IMR-90 (cell line): ENCODE measurements at regions not wholly inside any gene's neighbourhood (a gene's known extent, or its start where the extent isn't known, plus 50 kb on each side); places are given as distances from the start of the nearest gene placed in this dataset.

ENCODE experiments used
- ATAC-seq: fragments of 200-7000 bp; cut with Tn5 transposase; 2 replicates; pipeline ENCODE4 v1.9.1; 2020; ENCODE audit warnings: low read depth, mild to moderate bottlenecking, moderate library complexity
- BruUV-seq: library from RNA; stranded (reverse); fragments of 400-500 nt; replicated peaks from 2 replicates; lab custom pipeline; 2021; lab: Mats Ljungman, UMichigan
- CTCF ChIA-PET: fragments of 300-600 bp; formaldehyde crosslinking; extraction: SDS; loops from one replicate; lab custom pipeline; 2021; ENCODE audit warnings: antibody characterized with exemption; lab: Yijun Ruan, JAX
- POLR2A ChIA-PET: fragments of 300-600 bp; sonication (Branson Sonifier 250); formaldehyde crosslinking; loops from one replicate; lab custom pipeline; 2022; ENCODE audit warnings: antibody characterized with exemption; ENCODE audit not compliant: unreplicated experiment; lab: Charles Lee
- DNase-seq: peaks from one replicate; pipeline ENCODE4 v3.0.0; 2013
- H2AFZ ChIP-seq: replicated peaks from 2 replicates; pipeline ENCODE3; 2013; ENCODE audit warnings: low read length, mild to moderate bottlenecking; ENCODE audit not compliant: poor library complexity
- H2AK5ac ChIP-seq: 2 replicates; pipeline ENCODE4 v1.6.1; 2013; ENCODE audit warnings: low read depth, low read length, inconsistent platforms
- H2AK9ac ChIP-seq: replicated peaks from 2 replicates; pipeline ENCODE3; 2013; ENCODE audit warnings: mild to moderate bottlenecking, low read depth, low read length, moderate library complexity; ENCODE audit not compliant: poor library complexity
- H2BK120ac ChIP-seq: 2 replicates; pipeline ENCODE4 v1.6.1; 2013; ENCODE audit warnings: low read depth, low read length, inconsistent platforms
- H2BK15ac ChIP-seq: 3 replicates; pipeline ENCODE4 v1.6.1; 2013; ENCODE audit warnings: low read depth, low read length, inconsistent platforms
- H2BK20ac ChIP-seq: 2 replicates; pipeline ENCODE4 v1.6.1; 2013; ENCODE audit warnings: low read depth, mild to moderate bottlenecking, inconsistent platforms, low read length, moderate library complexity
- H2BK5ac ChIP-seq: 2 replicates; pipeline ENCODE4 v1.6.1; 2013; ENCODE audit warnings: mild to moderate bottlenecking, low read depth, low read length, inconsistent platforms; ENCODE audit not compliant: poor library complexity, severe bottlenecking
- H3K14ac ChIP-seq: replicated peaks from 2 replicates; pipeline ENCODE4 v1.6.1; 2013; ENCODE audit warnings: low read depth, low read length, inconsistent platforms
- H3K18ac ChIP-seq: 2 replicates; pipeline ENCODE4 v1.6.1; 2013; ENCODE audit warnings: low read depth, low read length, control low read depth
- H3K23ac ChIP-seq: 2 replicates; pipeline ENCODE4 v1.6.1; 2013; ENCODE audit warnings: low read depth, low read length, inconsistent platforms
- H3K27ac ChIP-seq: 2 replicates; pipeline ENCODE4 v1.5.1; 2013; ENCODE audit warnings: mild to moderate bottlenecking, control low read depth, low read length; ENCODE audit not compliant: insufficient read depth
- H3K27me3 ChIP-seq: 2 replicates; pipeline ENCODE4 v1.6.1; 2013; ENCODE audit warnings: low read length; ENCODE audit not compliant: control insufficient read depth, insufficient read depth
- H3K36me3 ChIP-seq: 2 replicates; pipeline ENCODE4 v1.6.1; 2013; ENCODE audit warnings: low read length, mixed read lengths; ENCODE audit not compliant: control insufficient read depth, insufficient read depth
- H3K4ac ChIP-seq: 2 replicates; pipeline ENCODE4 v1.6.1; 2013; ENCODE audit warnings: low read depth, low read length, inconsistent platforms
- H3K4me1 ChIP-seq: 2 replicates; pipeline ENCODE4 v1.6.1; 2013; ENCODE audit warnings: low read length, mixed read lengths; ENCODE audit not compliant: control insufficient read depth, insufficient read depth
- H3K4me2 ChIP-seq: 2 replicates; pipeline ENCODE4 v1.6.1; 2013; ENCODE audit warnings: low read depth, mild to moderate bottlenecking, control low read depth, low read length, moderate library complexity
- H3K4me3 ChIP-seq: 2 replicates; pipeline ENCODE4 v1.5.1; 2013; ENCODE audit warnings: low read depth, mild to moderate bottlenecking, control low read depth, low read length, moderate library complexity; ENCODE audit not compliant: insufficient read depth
- H3K56ac ChIP-seq: 2 replicates; pipeline ENCODE4 v1.6.1; 2013; ENCODE audit warnings: low read length, inconsistent platforms; ENCODE audit not compliant: insufficient read depth; ENCODE audit errors: extremely low read depth
- H3K79me1 ChIP-seq, 2 experiments: 2 replicates each; pipeline ENCODE4 v1.6.1; 2013; ENCODE audit warnings: low read length in 2 of 2, inconsistent platforms in 1 of 2, low read depth in 1 of 2
- H3K9ac ChIP-seq: 2 replicates; pipeline ENCODE4 v1.6.1; 2013; ENCODE audit warnings: low read depth, low read length, control low read depth
- H3K9me1 ChIP-seq: 2 replicates; pipeline ENCODE4 v1.6.1; 2013; ENCODE audit warnings: low read length, inconsistent platforms; ENCODE audit not compliant: insufficient read depth
- H3K9me3 ChIP-seq: 2 replicates; pipeline ENCODE4 v1.6.1; 2013; ENCODE audit warnings: low read length; ENCODE audit not compliant: control insufficient read depth, insufficient read depth
- H4K20me1 ChIP-seq: 2 replicates; pipeline ENCODE4 v1.6.1; 2013; ENCODE audit warnings: low read length, inconsistent platforms; ENCODE audit not compliant: insufficient read depth
- H4K5ac ChIP-seq: 2 replicates; pipeline ENCODE4 v1.6.1; 2013; ENCODE audit warnings: mild to moderate bottlenecking, low read depth, low read length, control low read depth
- H4K8ac ChIP-seq, 2 experiments: 2 replicates each; pipeline ENCODE4 v1.6.1; 2013; ENCODE audit warnings: low read depth in 2 of 2, low read length in 2 of 2, control low read depth in 1 of 2, inconsistent platforms in 1 of 2
- H4K91ac ChIP-seq: 2 replicates; pipeline ENCODE4 v1.6.1; 2013; ENCODE audit warnings: low read depth, low read length, inconsistent platforms; ENCODE audit not compliant: insufficient read depth
- CEBPB ChIP-seq: IDR thresholded peaks from 2 replicates; pipeline ENCODE4 v1.6.1; 2012; ENCODE audit warnings: low read depth, low read length, improper control_type of control experiment
- CHD1 ChIP-seq: IDR thresholded peaks from 2 replicates; pipeline ENCODE4 v1.6.1; 2012; ENCODE audit warnings: low read depth, low read length, improper control_type of control experiment
- CTCF ChIP-seq: conservative IDR thresholded peaks from 2 replicates; pipeline ENCODE4 v1.5.1; 2012; ENCODE audit warnings: mild to moderate bottlenecking, low read depth, low read length, improper control_type of control experiment
- ELK1 ChIP-seq: fragments of 150-350 bp; IDR thresholded peaks from 2 replicates; pipeline ENCODE4 v1.6.1; 2016; ENCODE audit warnings: low read depth, mild to moderate bottlenecking, low read length, moderate library complexity, borderline replicate concordance
- FOS ChIP-seq: fragments of 150-350 bp; IDR thresholded peaks from 2 replicates; pipeline ENCODE4 v1.6.1; 2016; ENCODE audit warnings: low read depth, low read length
- MAFK ChIP-seq: IDR thresholded peaks from 2 replicates; pipeline ENCODE4 v1.6.1; 2012; ENCODE audit warnings: low read depth, low read length, improper control_type of control experiment
- MXI1 ChIP-seq: IDR thresholded peaks from 2 replicates; pipeline ENCODE4 v1.6.1; 2012; ENCODE audit warnings: low read depth, mild to moderate bottlenecking, low read length, moderate library complexity, borderline replicate concordance
- NFE2L2 ChIP-seq: fragments of 150-350 bp; IDR thresholded peaks from 2 replicates; pipeline ENCODE4 v1.6.1; 2016; ENCODE audit warnings: low read depth, mild to moderate bottlenecking, low read length
- RAD21 ChIP-seq: IDR thresholded peaks from 2 replicates; pipeline ENCODE4 v1.6.1; 2012; ENCODE audit warnings: low read length, improper control_type of control experiment
- RCOR1 ChIP-seq: IDR thresholded peaks from 2 replicates; pipeline ENCODE4 v1.6.1; 2012; ENCODE audit warnings: mild to moderate bottlenecking, low read length, improper control_type of control experiment; ENCODE audit not compliant: insufficient replicate concordance
- SMC3 ChIP-seq: fragments of 150-350 bp; IDR thresholded peaks from 2 replicates; pipeline ENCODE4 v1.6.1; 2016; ENCODE audit warnings: low read depth, mild to moderate bottlenecking, antibody characterized with exemption, low read length, moderate library complexity
- USF2 ChIP-seq: fragments of 150-350 bp; IDR thresholded peaks from 2 replicates; pipeline ENCODE4 v1.6.1; 2017; ENCODE audit warnings: mild to moderate bottlenecking, antibody characterized with exemption, low read length, low read depth
- WGBS, 2 experiments: methylation state at CpG; one replicate each; pipeline versions ENCODE4 v1.1.5 to v1.1.7; 2013; ENCODE audit warnings: missing lambda C conversion rate in 2 of 2; ENCODE audit not compliant: insufficient read length in 1 of 2; ENCODE audit errors: extremely low coverage in 2 of 2; 5-methylcytosine and 5-hydroxymethylcytosine counted together
- dilution Hi-C: fragments of 300-500 bp; cut with HindIII; formaldehyde crosslinking; loops from one replicate; pipeline ENCODE4 v1.14.3; 2018; ENCODE audit warnings: low sequenced_read_pairs; ENCODE audit not compliant: unreplicated experiment
- in situ Hi-C: fragments of 300-500 bp; cut with MboI; formaldehyde crosslinking; loops from 3 replicates; pipeline ENCODE4 v1.14.3; 2019; ENCODE audit warnings: low sequenced_read_pairs, inconsistent platforms, mixed read lengths
- intact Hi-C: fragments of 100-400 bp; cut with micrococcal nuclease; formaldehyde crosslinking; loops from 2 replicates; pipeline ENCODE4 v1.10.0; 2022

GRCh38 chr21:28832013-28832714 lies 160.5 kb downstream of the LTN1 start:
- no peak overlapping the region for H2BK5ac ChIP-seq
- H2BK120ac ChIP-seq, result peak overlapping the region; percentile 32; the same call in 1 of the 2 replicates
- no peak overlapping the region for H3K4me3 ChIP-seq
- H2AK9ac ChIP-seq, result no peak overlapping the region
- H3K23ac ChIP-seq, result no peak overlapping the region; the same call in 1 of the 2 replicates
- no peaks in the 10 kb centered on the region for H3K36me3 ChIP-seq
- intact Hi-C loops (no loop called here), in situ Hi-C loops (no loop called here), dilution Hi-C loops (no loop called here)
- H3K4me2 ChIP-seq, result no peak overlapping the region
- H3K27me3 ChIP-seq, result no peaks in the 10 kb centered on the region
- no peak overlapping the region for H2AK5ac ChIP-seq
- ATAC-seq (peak; percentile 44), DNase-seq (peak; percentile 41)
- H3K14ac ChIP-seq, result peak overlapping the region; percentile 43; the same call in 1 of the 2 replicates
- H4K5ac ChIP-seq, result peak overlapping the region; percentile 23; the same call in 1 of the 2 replicates
- H3K4ac ChIP-seq, result no peak overlapping the region
- H3K9ac ChIP-seq, result no peak overlapping the region
- H3K56ac ChIP-seq, result no peak overlapping the region
- H3K9me1 ChIP-seq, result no peaks in the 10 kb centered on the region
- H3K9me3 ChIP-seq, result no peaks in the 10 kb centered on the region
- no peaks in the 10 kb centered on the region for H4K20me1 ChIP-seq
- WGBS, 2 experiments, result no CpG with 5 or more reads among the region's 1 CpG
- H3K4me1 ChIP-seq, result peaks cover 5% of the 10 kb centered on the region
- no peaks in the 10 kb centered on the region for H3K79me1 ChIP-seq
- no peak overlapping the region for H4K91ac ChIP-seq
- CTCF ChIA-PET, result no interaction called here
- POLR2A ChIA-PET, result no interaction called here
- no TSS peak for BruUV-seq
- no peak overlapping the region for H2BK15ac ChIP-seq
- no peak overlapping the region for H4K8ac ChIP-seq
- no peak for TF ChIP-seq FOS
- no peak for TF ChIP-seq CEBPB
- TF ChIP-seq RCOR1, result no peak
- TF ChIP-seq MAFK, result no peak
- TF ChIP-seq CHD1, result no peak
- TF ChIP-seq ELK1, result no peak
- TF ChIP-seq NFE2L2, result no peak
- TF ChIP-seq USF2, result no peak
- no peak for TF ChIP-seq RAD21
- no peak for TF ChIP-seq MXI1
- no peak for TF ChIP-seq SMC3
- no peak for TF ChIP-seq CTCF
- no peak overlapping the region for H2AFZ ChIP-seq
- peak overlapping the region; percentile 9; the same call in 1 of the 2 replicates for H3K18ac ChIP-seq
- no peak overlapping the region for H2BK20ac ChIP-seq
- no peak overlapping the region for H3K27ac ChIP-seq
